ENCODE measurements at regions not wholly inside any gene's neighbourhood (a gene's known extent, or its start where the extent isn't known, plus 50 kb on each side); places are given as distances from the start of the nearest gene placed in this dataset.

DNA sequence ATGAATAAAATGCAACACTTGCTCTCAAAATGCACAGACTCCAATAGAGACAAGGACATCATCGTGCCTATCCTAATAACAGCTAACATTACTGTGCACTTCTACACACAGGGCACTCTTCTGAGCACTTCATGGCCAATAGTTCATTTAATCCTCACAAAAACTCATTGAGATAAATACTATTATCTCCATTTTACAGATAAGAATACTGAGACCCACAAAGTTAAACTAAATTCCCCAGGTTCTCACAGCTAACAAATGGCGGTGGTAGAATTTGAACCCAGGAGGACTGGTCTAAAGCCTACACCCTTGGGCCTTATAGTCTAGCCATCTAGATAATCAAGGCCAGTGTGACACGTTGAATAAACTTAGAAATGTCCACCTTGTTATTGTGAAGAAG lies 328.6 kb downstream of the RRAGC start:
- no peak for TF ChIP-seq CTCF (IDR thresholded peaks at IDR 0.05 in 2 of 3, conservative IDR thresholded peaks at IDR 0.05 in 1 of 3; ENCODE audit: borderline replicate concordance in 1 of 3, insufficient read depth in 1 of 3, low read depth in 2 of 3, low read length in 2 of 3)
- TF ChIP-seq SIN3A (IDR thresholded peaks at IDR 0.05; ENCODE audit: low read depth), result no peak
- TF ChIP-seq, protein P1, sequence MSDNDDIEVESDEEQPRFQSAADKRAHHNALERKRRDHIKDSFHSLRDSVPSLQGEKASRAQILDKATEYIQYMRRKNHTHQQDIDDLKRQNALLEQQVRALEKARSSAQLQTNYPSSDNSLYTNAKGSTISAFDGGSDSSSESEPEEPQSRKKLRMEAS (IDR thresholded peaks at IDR 0.05), result no peak
- TF ChIP-seq, protein P2, sequence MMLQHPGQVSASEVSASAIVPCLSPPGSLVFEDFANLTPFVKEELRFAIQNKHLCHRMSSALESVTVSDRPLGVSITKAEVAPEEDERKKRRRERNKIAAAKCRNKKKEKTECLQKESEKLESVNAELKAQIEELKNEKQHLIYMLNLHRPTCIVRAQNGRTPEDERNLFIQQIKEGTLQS (IDR thresholded peaks at IDR 0.05), result no peak
- no peak for TF ChIP-seq POLR2AphosphoS5 (IDR thresholded peaks at IDR 0.05; ENCODE audit: low read depth, low read length)
